Skin epidermis (tissue), 12 donors: ENCODE measurements at regions not wholly inside any gene's neighbourhood (a gene's known extent, or its start where the extent isn't known, plus 50 kb on each side); places are given as distances from the start of the nearest gene placed in this dataset.

ENCODE experiments used
- H3K27ac ChIP-seq, 21 experiments: fragments of 200-600 bp; sonication (generic) in 11 of 21; one replicate each; pipeline ENCODE4 v1.5.0; 2020; ENCODE audit warnings: mild to moderate bottlenecking in 3 of 21, inconsistent platforms in 2 of 21, moderate library complexity in 2 of 21
- H3K4me3 ChIP-seq, 7 experiments: fragments of 200-600 bp; sonication (generic) in 2 of 7; one replicate each; pipeline ENCODE4 v1.5.0; 2020; ENCODE audit warnings: inconsistent platforms in 2 of 7, mild to moderate bottlenecking in 2 of 7, moderate library complexity in 1 of 7

- no peak overlapping the region for H3K27ac ChIP-seq
- H3K4me3 ChIP-seq = no peak overlapping the region
These were observed 1702.3 kb downstream of the STIM2 start for GRCh38 chr4:28562913-28563312.

- Histone ChIP-seq H3K27ac (no peak overlapping the region), H3K4me3 (no peak overlapping the region)
These were observed 1704.8 kb downstream of the STIM2 start for GRCh38 chr4:28565396-28565795.

- Histone ChIP-seq H3K27ac (no peak overlapping the region), H3K4me3 (no peak overlapping the region)
These were observed 1740.3 kb downstream of the STIM2 start for GRCh38 chr4:28600958-28601357.

GRCh38 chr4:28621591-28621990, 1761.0 kb downstream of the STIM2 start:
- Histone ChIP-seq H3K4me3 (no peak overlapping the region), H3K27ac (no peak overlapping the region)

GRCh38 chr4:28636971-28637370, 1776.3 kb downstream of the STIM2 start:
- no peak overlapping the region for H3K27ac ChIP-seq
- H3K4me3 ChIP-seq = no peak overlapping the region

- Histone ChIP-seq H3K27ac (no peak overlapping the region), H3K4me3 (no peak overlapping the region)
These were observed 1779.1 kb downstream of the STIM2 start for GRCh38 chr4:28639747-28640146.

- no peak overlapping the region for H3K4me3 ChIP-seq
- H3K27ac ChIP-seq = no peak overlapping the region
These were observed 1794.0 kb downstream of the STIM2 start for GRCh38 chr4:28654618-28655017.

GRCh38 chr4:28665306-28665705, 1804.7 kb downstream of the STIM2 start:
- H3K27ac ChIP-seq = no peak overlapping the region
- no peak overlapping the region for H3K4me3 ChIP-seq

- no peak overlapping the region for H3K27ac ChIP-seq
- H3K4me3 ChIP-seq = no peak overlapping the region
These were observed 1814.9 kb downstream of the STIM2 start for GRCh38 chr4:28675582-28675981.

GRCh38 chr4:28677808-28678207, 1817.2 kb downstream of the STIM2 start:
- Histone ChIP-seq H3K4me3 (no peak overlapping the region), H3K27ac (no peak overlapping the region)

- no peak overlapping the region for H3K4me3 ChIP-seq
- H3K27ac ChIP-seq = no peak overlapping the region
These were observed 1822.2 kb downstream of the STIM2 start for GRCh38 chr4:28682847-28683246.

GRCh38 chr4:28686618-28687017, 1826.0 kb downstream of the STIM2 start:
- H3K4me3 ChIP-seq = no peak overlapping the region
- no peak overlapping the region for H3K27ac ChIP-seq

- Histone ChIP-seq H3K27ac (no peak overlapping the region), H3K4me3 (no peak overlapping the region)
These were observed 1830.2 kb downstream of the STIM2 start for GRCh38 chr4:28690890-28691289.

GRCh38 chr4:28702571-28702970, 1841.9 kb downstream of the STIM2 start:
- Histone ChIP-seq H3K4me3 (no peak overlapping the region), H3K27ac (no peak overlapping the region)

GRCh38 chr4:28709891-28710290, 1849.2 kb downstream of the STIM2 start:
- no peak overlapping the region for H3K4me3 ChIP-seq
- no peak overlapping the region for H3K27ac ChIP-seq

GRCh38 chr4:28723371-28723770, 1862.7 kb downstream of the STIM2 start:
- no peak overlapping the region for H3K27ac ChIP-seq
- no peak overlapping the region for H3K4me3 ChIP-seq

GRCh38 chr4:28724239-28724638, 1863.6 kb downstream of the STIM2 start:
- H3K4me3 ChIP-seq = no peak overlapping the region

GRCh38 chr4:28730304-28730703, 1869.7 kb downstream of the STIM2 start:
- Histone ChIP-seq H3K4me3 (no peak overlapping the region), H3K27ac (no peak overlapping the region)

More at GRCh38 chr4:28724239-28724638, 1863.6 kb downstream of the STIM2 start:
- H3K27ac ChIP-seq = no peak overlapping the region

GRCh38 chr4:28744066-28744465, 1883.4 kb downstream of the STIM2 start:
- Histone ChIP-seq H3K4me3 (no peak overlapping the region), H3K27ac (no peak overlapping the region)

GRCh38 chr4:28754376-28754775, 1893.7 kb downstream of the STIM2 start:
- Histone ChIP-seq H3K27ac (no peak overlapping the region), H3K4me3 (no peak overlapping the region)

GRCh38 chr4:28755081-28755480, 1894.4 kb downstream of the STIM2 start:
- H3K27ac ChIP-seq = no peak overlapping the region
- H3K4me3 ChIP-seq = no peak overlapping the region

GRCh38 chr4:28759064-28759463, 1898.4 kb downstream of the STIM2 start:
- Histone ChIP-seq H3K4me3 (no peak overlapping the region), H3K27ac (no peak overlapping the region)

- Histone ChIP-seq H3K27ac (no peak overlapping the region), H3K4me3 (no peak overlapping the region)
These were observed 1899.4 kb downstream of the STIM2 start for GRCh38 chr4:28760003-28760402.
